Sigmoid colon (tissue), 4 donors: ENCODE measurements at regions not wholly inside any gene's neighbourhood (a gene's known extent, or its start where the extent isn't known, plus 50 kb on each side); places are given as distances from the start of the nearest gene placed in this dataset.

Source experiments
- CTCF ChIP-seq, 4 experiments: fragments of 450-650 bp in 3 of 4; fragments of 200-600 bp in 1 of 4; IDR thresholded peaks; one replicate each; pipeline ENCODE4 v1.5.1; 2016 to 2019; ENCODE audit warnings: antibody characterized with exemption in 4 of 4, mild to moderate bottlenecking in 3 of 4, moderate library complexity in 2 of 4
- POLR2A ChIP-seq, 2 donors: fragments of 450-650 bp; IDR thresholded peaks; one replicate each; pipeline ENCODE4 v1.6.1; 2016; ENCODE audit warnings: antibody characterized with exemption in 2 of 2, mild to moderate bottlenecking in 2 of 2, moderate library complexity in 2 of 2
- POLR2AphosphoS5 ChIP-seq, 4 donors: sonication (generic); formaldehyde crosslinking; IDR thresholded peaks; one replicate each; pipeline ENCODE4 v1.6.1; 2017; ENCODE audit warnings: antibody characterized with exemption in 4 of 4

GRCh38 chr1:87219141-87219540, 109.5 kb upstream of the LMO4 start:
- no peak for TF ChIP-seq POLR2AphosphoS5 (IDR thresholded peaks at IDR 0.05)
- TF ChIP-seq CTCF (IDR thresholded peaks at IDR 0.05), result no peak
- TF ChIP-seq POLR2A (IDR thresholded peaks at IDR 0.05), result no peak
